HG02623 (cell line): ENCODE measurements at regions not wholly inside any gene's neighbourhood (a gene's known extent, or its start where the extent isn't known, plus 50 kb on each side); places are given as distances from the start of the nearest gene placed in this dataset.
"Not testable (repeated sequence)": the region's sequence is repeated elsewhere in the genome, so short reads cannot be mapped to it uniquely, and the experiment has no call there.

Source experiments
- ATAC-seq: cut with Tn5 transposase; IDR thresholded peaks from one replicate; pipeline ENCODE4 v1.9.1; 2021; ENCODE audit warnings: moderate library complexity; ENCODE audit not compliant: unreplicated experiment

GRCh38 chr2:192854031-192854430 lies 659.3 kb upstream of the TMEFF2 start:
- ATAC-seq = no peak

DNA sequence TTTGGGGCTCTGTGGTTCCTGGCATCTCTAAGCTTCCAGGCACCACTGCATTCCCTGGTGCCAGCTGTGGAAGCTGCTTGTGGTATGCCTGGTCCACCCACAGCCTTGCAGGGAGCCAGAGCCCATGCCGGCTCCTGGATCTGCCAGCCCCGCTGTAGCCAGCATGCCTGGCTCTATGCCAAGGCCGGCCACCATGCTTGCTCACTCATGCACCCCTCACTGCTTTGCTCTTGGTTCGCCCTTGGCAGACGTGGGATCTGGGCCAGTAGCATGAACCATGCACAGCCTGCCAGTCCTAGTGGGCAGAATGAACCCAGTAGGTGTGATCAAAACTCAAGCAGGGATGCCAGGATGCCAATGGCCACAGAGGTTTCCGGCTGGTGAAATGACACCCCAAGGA lies 634.2 kb upstream of the TMEFF2 start:
- no peak for ATAC-seq

DNA sequence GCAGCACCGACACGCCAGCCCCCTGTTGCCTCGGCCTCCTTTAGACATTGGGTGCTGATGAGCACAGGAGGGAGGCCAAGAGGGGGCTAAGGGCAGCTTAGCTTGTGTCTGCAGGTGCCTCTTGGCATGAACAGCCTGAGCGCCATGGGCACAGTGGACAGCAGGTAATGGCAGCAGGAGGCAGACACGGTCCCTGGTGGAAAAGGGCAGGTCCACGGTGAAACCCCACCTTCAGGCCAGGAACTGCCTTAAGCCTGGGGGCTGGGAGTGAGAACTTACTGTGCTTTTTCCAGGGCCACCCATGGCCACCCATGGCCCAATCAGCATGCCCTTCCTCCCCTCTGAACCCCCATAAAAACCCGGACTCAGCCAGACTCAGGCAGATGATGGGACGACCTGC lies 633.4 kb upstream of the TMEFF2 start:
- ATAC-seq = no peak

DNA sequence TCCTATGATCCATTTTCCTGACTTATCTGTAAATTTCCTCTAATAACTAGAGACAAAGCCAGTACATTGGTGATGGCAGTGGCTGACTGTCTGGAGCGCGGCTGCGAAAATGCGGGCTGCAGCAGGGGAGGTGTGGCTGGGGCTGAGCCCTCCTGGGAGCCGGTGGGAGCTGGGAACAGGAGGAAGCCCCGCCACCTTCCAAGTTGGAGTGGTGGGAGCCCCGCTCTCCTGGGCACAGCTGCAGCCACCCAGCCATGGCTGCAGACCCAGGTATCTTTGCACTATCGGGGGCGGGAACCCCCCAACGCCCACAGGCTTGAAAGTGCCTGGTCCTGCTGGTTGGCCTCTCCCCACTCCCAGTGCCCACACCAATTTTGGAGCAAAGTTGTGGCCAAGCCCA lies 633.0 kb upstream of the TMEFF2 start:
- no peak for ATAC-seq

- ATAC-seq = no peak
These were observed 619.6 kb upstream of the TMEFF2 start for GRCh38 chr2:192814376-192814775.

GRCh38 chr2:192813341-192813740 lies 618.6 kb upstream of the TMEFF2 start:
- no peak for ATAC-seq

GRCh38 chr2:192809173-192809572 lies 614.4 kb upstream of the TMEFF2 start:
- no peak for ATAC-seq

GRCh38 chr2:192783643-192784042 lies 588.9 kb upstream of the TMEFF2 start:
- ATAC-seq = no peak

GRCh38 chr2:192775459-192776262 lies 580.9 kb upstream of the TMEFF2 start:
- ATAC-seq = no peak

DNA sequence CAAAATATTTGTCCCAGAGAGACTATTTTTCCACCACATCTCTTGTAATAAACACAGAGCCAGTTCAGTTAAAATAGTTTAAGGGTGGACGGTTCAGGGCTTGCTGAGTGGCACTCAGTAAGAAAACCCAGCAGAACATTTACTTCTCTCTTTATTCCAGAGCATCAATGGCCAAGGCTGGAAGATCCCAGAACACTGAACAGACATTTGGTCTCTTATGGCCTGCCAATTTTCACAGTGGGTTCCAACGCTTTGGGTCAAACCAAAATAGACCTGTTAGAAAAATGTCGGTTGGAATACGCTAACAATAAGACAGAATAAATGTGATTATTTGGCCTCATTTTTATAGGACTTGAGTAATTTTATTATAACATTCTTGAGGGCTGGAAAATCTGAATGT lies 580.3 kb upstream of the TMEFF2 start:
- no peak for ATAC-seq

DNA sequence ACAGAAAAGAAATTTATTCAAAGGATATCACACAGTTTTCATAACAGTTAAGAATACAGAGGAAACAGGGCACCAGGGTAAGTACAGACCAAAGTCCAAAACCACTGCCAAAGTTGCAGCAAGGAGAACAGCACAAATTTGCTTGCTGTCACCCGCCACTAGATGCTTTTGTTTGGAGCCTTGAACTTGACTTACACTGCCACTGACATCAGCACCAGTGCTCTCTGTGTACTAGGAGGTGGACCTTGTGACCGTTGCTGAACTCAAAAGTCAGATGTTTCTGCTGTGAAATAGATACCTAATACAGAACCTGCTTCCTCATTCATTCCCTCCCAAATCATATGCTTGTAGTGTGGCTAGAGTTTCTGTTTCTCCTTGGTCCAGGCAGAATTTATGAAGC lies 578.3 kb upstream of the TMEFF2 start:
- no peak for ATAC-seq

DNA sequence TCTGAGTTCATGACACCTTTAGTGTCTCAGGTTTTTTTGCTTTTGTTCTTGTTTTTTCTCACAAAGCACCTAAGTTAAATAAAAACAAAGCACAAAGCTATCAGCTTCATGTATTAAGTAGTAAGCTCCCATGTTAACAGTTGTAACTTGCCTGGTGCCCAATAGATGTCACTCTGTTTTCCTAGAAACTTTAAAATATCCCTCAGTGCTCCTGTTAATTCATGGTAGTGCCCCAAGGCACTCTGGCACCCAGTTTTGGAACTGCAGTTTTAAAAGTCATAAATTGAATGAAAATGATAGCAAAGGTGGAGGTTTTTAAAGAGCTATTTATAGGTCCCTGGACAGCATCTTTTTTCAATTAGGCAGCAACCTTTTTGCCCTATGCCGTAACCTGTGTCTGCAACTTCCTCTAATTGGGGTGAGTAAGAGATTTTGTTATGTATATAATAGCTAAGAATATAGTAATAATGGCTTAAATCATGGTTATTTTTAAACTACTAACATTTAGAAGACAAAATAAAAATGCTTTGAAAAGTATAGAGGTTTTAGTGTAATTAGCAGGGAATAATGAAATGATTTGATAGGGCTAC lies 555.0 kb upstream of the TMEFF2 start:
- no peak for ATAC-seq

- ATAC-seq = no peak
These were observed 547.2 kb upstream of the TMEFF2 start for GRCh38 chr2:192741889-192742288.

GRCh38 chr2:192735447-192735846 lies 540.7 kb upstream of the TMEFF2 start:
- ATAC-seq = no peak

DNA sequence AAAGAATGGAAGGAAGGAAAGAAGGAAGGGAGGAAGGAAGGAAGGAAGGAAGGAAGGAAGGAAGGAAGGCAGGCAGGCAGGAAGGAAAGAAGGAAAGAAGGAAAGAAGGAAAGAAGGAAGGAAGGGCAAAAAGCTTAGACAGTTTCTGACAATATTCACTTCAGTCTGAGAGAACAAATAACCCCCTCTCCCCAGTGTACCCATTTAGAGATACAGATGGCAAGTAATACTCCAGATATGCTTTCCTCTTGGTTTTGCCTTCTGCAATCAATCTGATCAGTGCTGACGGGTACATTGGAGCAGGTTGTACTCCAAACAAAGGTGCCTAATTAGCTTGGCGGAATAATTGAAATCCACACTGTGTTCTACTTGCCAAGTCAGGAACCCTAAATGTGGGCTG lies 534.6 kb upstream of the TMEFF2 start:
- no peak for ATAC-seq

- ATAC-seq = no peak
These were observed 531.3 kb upstream of the TMEFF2 start for GRCh38 chr2:192725991-192726390.

- no peak for ATAC-seq
These were observed 524.9 kb upstream of the TMEFF2 start for GRCh38 chr2:192719629-192720028.

DNA sequence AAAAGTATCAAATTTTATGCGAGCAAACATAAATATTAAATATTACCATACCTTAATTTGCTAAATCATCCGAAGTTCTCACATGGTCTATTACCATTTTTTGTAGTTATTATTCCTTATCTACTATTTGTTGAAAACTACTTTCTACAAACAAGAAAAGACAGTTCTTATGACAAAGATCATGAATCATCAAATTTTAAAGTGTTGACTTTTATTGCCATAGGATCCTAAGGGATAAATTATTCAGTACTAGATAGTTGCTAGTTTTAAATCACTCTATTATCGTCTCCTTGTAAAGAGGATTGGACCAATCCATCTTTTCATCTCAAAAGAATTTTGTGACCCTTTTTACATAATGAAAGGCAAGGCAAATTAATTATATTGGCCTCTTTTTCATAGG lies 523.6 kb upstream of the TMEFF2 start:
- no peak for ATAC-seq

DNA sequence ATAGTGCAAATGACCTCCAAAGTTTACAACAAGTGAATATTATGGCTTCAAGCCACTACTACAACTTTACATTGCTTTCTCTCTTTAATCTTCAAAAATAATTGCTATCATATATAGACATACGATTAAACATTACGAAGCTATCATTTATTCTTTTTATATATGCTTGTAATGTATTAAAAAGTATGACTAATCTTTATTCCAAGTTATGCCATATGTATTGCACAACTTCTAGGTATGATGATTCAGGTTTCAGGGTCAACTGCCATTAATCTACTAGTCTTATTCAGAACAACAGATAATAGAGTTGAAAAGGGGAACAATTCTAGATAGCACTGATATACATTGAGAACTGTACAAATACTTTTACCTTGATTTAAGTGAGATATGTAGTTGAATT lies 506.2 kb upstream of the TMEFF2 start:
- no peak for ATAC-seq

GRCh38 chr2:192697880-192698279 lies 503.1 kb upstream of the TMEFF2 start:
- ATAC-seq = no peak

DNA sequence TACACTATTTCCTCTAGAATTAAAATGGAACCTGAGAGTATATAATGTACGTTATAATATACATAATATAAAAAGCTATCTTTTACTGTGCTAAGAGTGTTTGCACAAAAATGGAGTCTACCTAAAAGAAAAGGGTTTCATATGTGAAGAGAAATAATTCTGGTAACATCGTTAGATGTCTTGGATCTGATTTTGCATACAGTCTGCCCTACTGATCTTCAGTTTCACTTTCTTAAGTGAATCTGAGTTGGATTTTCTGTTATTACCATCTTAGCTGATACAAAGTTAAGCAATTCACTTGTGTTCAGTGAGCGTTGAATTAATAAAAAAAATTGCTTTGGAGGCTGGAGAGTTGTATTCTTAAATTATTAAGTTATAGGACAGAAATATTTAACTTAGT lies 502.1 kb upstream of the TMEFF2 start:
- no peak for ATAC-seq

DNA sequence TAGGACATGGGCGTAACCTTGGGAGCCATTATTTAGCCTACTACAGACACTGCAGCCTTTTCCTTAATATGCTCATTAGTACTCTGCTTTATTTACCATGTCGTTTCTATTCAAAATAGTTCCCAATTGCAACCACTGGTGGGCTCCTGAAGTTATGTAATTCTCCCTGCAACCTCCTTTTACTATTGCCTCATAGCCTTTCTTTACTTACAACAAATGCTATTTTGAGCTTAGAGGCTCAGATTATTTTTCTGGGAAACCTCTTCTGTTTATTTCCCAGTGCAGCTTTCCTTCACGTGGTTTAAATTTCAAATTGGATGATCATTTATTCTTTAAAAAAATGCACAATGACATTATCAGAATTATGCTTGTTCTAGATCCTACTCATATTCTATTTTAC lies 492.3 kb upstream of the TMEFF2 start:
- ATAC-seq = no peak

DNA sequence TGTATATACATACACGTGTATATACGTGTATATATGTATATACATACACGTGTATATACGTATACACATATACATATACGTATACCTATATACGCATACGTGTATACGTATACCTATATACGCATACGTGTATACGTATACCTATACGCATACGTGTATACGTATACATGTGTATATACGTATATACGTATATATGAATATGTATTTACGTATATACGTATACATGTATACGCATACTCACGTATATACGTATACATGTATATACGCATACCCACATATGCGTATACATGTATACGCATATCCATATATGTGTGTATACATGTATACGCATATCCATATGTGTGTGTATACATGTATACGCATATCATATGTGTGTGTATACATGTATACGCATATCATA lies 487.8 kb upstream of the TMEFF2 start:
- ATAC-seq = not testable (repeated sequence)
